ENCODE measurements at regions not wholly inside any gene's neighbourhood (a gene's known extent, or its start where the extent isn't known, plus 50 kb on each side); places are given as distances from the start of the nearest gene placed in this dataset.

DNA sequence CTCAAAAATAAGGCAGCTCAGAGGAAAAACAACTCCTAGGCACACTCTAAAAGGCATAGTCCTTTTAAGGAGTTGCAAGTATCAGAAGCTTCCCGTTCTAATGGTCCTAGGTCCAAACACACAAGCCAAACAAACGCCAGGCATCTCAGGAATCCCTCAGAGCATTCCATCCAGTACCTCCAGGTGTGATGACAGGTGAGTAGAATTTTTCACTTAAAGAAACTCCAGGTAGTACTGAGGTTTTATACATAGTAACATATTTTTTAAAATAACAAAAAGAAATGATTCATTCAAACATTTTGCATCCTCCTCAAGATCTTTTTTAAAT lies 1092.3 kb downstream of the TUSC7 start:
- no peak for TF ChIP-seq EZH2 (IDR thresholded peaks at IDR 0.05; ENCODE audit: low read depth)
- TF ChIP-seq, protein P1, sequence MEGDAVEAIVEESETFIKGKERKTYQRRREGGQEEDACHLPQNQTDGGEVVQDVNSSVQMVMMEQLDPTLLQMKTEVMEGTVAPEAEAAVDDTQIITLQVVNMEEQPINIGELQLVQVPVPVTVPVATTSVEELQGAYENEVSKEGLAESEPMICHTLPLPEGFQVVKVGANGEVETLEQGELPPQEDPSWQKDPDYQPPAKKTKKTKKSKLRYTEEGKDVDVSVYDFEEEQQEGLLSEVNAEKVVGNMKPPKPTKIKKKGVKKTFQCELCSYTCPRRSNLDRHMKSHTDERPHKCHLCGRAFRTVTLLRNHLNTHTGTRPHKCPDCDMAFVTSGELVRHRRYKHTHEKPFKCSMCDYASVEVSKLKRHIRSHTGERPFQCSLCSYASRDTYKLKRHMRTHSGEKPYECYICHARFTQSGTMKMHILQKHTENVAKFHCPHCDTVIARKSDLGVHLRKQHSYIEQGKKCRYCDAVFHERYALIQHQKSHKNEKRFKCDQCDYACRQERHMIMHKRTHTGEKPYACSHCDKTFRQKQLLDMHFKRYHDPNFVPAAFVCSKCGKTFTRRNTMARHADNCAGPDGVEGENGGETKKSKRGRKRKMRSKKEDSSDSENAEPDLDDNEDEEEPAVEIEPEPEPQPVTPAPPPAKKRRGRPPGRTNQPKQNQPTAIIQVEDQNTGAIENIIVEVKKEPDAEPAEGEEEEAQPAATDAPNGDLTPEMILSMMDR (conservative IDR thresholded peaks at IDR 0.05): no peak
- Histone ChIP-seq H3K27me3 (ENCODE audit: insufficient read depth, low read depth) (peaks cover 2% of the 10 kb centered on the region; the same call in 1 of the 2 replicates), H3K79me2 (ENCODE audit: low read depth) (no peaks in the 10 kb centered on the region), H3K4me2 (no peak overlapping the region), H3K4me1 (replicated peaks; ENCODE audit: insufficient read depth) (no peaks in the 10 kb centered on the region), H3K27ac (no peak overlapping the region), H3K9me2 (ENCODE audit: insufficient read depth) (no peaks in the 10 kb centered on the region), H3K36me3 (ENCODE audit: low read depth) (no peaks in the 10 kb centered on the region), H3F3A (ENCODE audit: insufficient read depth, low read depth) (no peaks in the 10 kb centered on the region), H3K9me3 (ENCODE audit: insufficient read depth, low read depth) (no peaks in the 10 kb centered on the region), H4K20me1 (ENCODE audit: insufficient read depth) (no peaks in the 10 kb centered on the region), H2AFZ (no peak overlapping the region), H3K4me3 (no peak overlapping the region)
- ChIA-PET POLR2A (ENCODE audit: unreplicated experiment) (no interaction called here), CTCF (no interaction called here)
- intact Hi-C loops (cut with micrococcal nuclease; ENCODE audit: unreplicated experiment): no loop called here
- no TSS peak for BruUV-seq (replicated peaks)
- no peak for DNase-seq

DNA sequence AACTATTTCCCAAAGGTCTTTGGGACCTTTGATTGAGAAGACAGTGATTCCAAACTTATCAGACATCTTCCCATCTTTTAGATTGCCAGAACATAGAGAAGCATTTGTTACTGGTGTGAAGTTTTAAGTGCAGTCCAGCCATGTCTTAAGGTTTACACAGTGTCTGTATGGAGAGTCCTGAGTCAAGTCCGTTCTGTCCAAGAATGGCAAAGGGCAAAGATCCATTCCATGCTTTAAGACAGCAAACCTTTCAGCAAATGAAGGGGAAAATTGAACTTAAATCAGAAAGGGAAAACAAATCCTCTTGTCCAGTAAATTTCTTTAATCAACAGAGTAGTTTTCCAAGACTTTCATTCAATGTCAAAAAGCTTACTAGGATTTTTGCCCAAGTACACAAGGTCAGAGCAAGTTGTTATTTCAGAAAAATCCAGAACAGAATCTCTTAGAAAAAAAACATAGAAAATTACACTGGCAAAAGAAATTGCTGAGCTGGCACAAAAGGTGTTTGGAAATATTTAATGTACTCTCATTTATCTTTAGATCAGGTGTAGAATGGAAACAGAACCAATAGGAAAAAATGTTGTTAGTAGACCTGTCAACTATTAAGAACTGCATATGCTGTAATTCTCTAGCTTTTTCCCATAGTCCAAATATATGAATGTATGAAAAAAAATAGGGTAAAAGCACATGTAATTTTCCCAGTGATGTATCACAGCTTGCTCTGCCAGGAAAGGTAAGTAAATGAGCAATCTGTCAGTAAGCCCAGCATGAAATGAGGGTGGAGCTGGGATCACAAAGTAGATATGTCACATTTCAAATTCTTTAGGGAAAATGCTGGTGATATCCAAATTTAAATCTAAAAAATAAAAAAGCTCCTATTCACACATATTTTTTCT lies 1099.9 kb downstream of the TUSC7 start:
- BruUV-seq (replicated peaks): no TSS peak
- no peaks in the 10 kb centered on the region for H3K27me3 ChIP-seq (ENCODE audit: insufficient read depth, low read depth)
- no peak overlapping the region for H3K4me3 ChIP-seq
- no peaks in the 10 kb centered on the region for H3K36me3 ChIP-seq (ENCODE audit: low read depth)
- no peaks in the 10 kb centered on the region for H3F3A ChIP-seq (ENCODE audit: insufficient read depth, low read depth)
- intact Hi-C loops (cut with micrococcal nuclease; ENCODE audit: unreplicated experiment): no loop called here
- no peak overlapping the region for H3K27ac ChIP-seq
- no peak for TF ChIP-seq EZH2 (IDR thresholded peaks at IDR 0.05; ENCODE audit: low read depth)
- TF ChIP-seq, protein P1 (conservative IDR thresholded peaks at IDR 0.05): no peak
- no peak overlapping the region for H3K4me2 ChIP-seq
- no peak for DNase-seq
- ChIA-PET CTCF (interaction anchor here (0.7 kb wide), 1 partner anchor 134 kb away, joined by 3 read pairs; no protein-coding TSS in a partner anchor), POLR2A (ENCODE audit: unreplicated experiment) (no interaction called here)
- no peaks in the 10 kb centered on the region for H4K20me1 ChIP-seq (ENCODE audit: insufficient read depth)
- H3K9me3 ChIP-seq (ENCODE audit: insufficient read depth, low read depth): no peaks in the 10 kb centered on the region
- H2AFZ ChIP-seq: no peak overlapping the region
- no peaks in the 10 kb centered on the region for H3K79me2 ChIP-seq (ENCODE audit: low read depth)
- H3K9me2 ChIP-seq (ENCODE audit: insufficient read depth): no peaks in the 10 kb centered on the region
- no peaks in the 10 kb centered on the region for H3K4me1 ChIP-seq (replicated peaks; ENCODE audit: insufficient read depth)

DNA sequence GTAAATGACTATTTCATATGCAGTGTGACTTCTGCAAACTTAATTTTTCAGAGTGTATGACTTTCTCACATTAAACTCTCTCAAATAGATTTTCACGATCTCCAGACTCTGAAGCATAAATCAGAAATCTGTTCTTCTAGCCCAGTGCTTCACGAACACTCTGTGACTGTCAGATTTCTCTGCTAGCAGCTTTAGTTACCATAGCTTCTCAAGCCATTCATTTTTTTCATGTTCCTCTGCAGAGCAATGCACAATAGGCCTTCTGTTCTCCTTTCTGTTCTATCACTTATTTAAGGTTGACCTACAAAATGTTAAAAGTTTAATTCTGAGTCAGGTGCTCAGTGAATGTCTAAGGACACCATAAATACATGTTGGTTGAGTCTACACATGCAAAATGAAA lies 1102.2 kb downstream of the TUSC7 start:
- Histone ChIP-seq H3K36me3 (ENCODE audit: low read depth) (no peaks in the 10 kb centered on the region), H2AFZ (no peak overlapping the region), H3K4me2 (no peak overlapping the region), H3K4me1 (replicated peaks; ENCODE audit: insufficient read depth) (no peaks in the 10 kb centered on the region), H3K27me3 (ENCODE audit: insufficient read depth, low read depth) (no peaks in the 10 kb centered on the region), H3K4me3 (no peak overlapping the region), H4K20me1 (ENCODE audit: insufficient read depth) (no peaks in the 10 kb centered on the region), H3K27ac (no peak overlapping the region), H3F3A (ENCODE audit: insufficient read depth, low read depth) (no peaks in the 10 kb centered on the region), H3K9me2 (ENCODE audit: insufficient read depth) (no peaks in the 10 kb centered on the region), H3K79me2 (ENCODE audit: low read depth) (no peaks in the 10 kb centered on the region), H3K9me3 (ENCODE audit: insufficient read depth, low read depth) (no peaks in the 10 kb centered on the region)
- no TSS peak for BruUV-seq (replicated peaks)
- CTCF ChIA-PET: no interaction called here
- DNase-seq: no peak
- intact Hi-C loops (cut with micrococcal nuclease; ENCODE audit: unreplicated experiment): no loop called here
- POLR2A ChIA-PET (ENCODE audit: unreplicated experiment): no interaction called here
- no peak for TF ChIP-seq EZH2 (IDR thresholded peaks at IDR 0.05; ENCODE audit: low read depth)
- TF ChIP-seq, protein P1 (conservative IDR thresholded peaks at IDR 0.05): no peak

Measured in PC-9 (cell line).